Transverse colon (tissue), 4 donors: ENCODE measurements at regions not wholly inside any gene's neighbourhood (a gene's known extent, or its start where the extent isn't known, plus 50 kb on each side); places are given as distances from the start of the nearest gene placed in this dataset.

Source experiments
- DNase-seq: peaks from one replicate; pipeline ENCODE4 v3.0.0-alpha.2; 2019
- H3K27ac ChIP-seq, 4 donors: fragments of 200-600 bp; sonication (generic); 2 replicates each; pipeline ENCODE4 v1.5.1; 2016 to 2018; ENCODE audit warnings: inconsistent platforms in 4 of 4
- H3K27me3 ChIP-seq: fragments of 200-600 bp; sonication (generic); 2 replicates; pipeline ENCODE4 v1.5.1; 2017; ENCODE audit warnings: inconsistent platforms
- H3K36me3 ChIP-seq, 4 donors: fragments of 200-600 bp; sonication (generic); 2 replicates each; pipeline ENCODE4 v1.5.1; 2017 to 2019; ENCODE audit warnings: inconsistent platforms in 4 of 4
- H3K4me1 ChIP-seq, 4 donors: fragments of 200-600 bp; sonication (generic); 2 replicates each; pipeline ENCODE4 v1.5.1; 2017 to 2020; ENCODE audit warnings: inconsistent platforms in 4 of 4
- H3K4me3 ChIP-seq, 4 donors: fragments of 200-600 bp; sonication (generic); 1 replicate in 1 of 4; 2 replicates in 3 of 4; pipeline versions ENCODE4 v1.5.1 to v1.6.1; 2017 to 2019; ENCODE audit warnings: inconsistent platforms in 4 of 4
- H3K9me3 ChIP-seq, 2 donors: fragments of 200-600 bp; sonication (generic); 2 replicates each; pipeline ENCODE4 v1.5.1; 2017 to 2019; ENCODE audit warnings: inconsistent platforms in 2 of 2
- CTCF ChIP-seq, 5 experiments: fragments of 200-600 bp in 3 of 5; fragments of 450-650 bp in 2 of 5; sonication (generic) in 3 of 5; IDR thresholded peaks; 1 replicate in 2 of 5; 2 replicates in 3 of 5; pipeline ENCODE4 v1.5.1; 2016 to 2017; ENCODE audit warnings: antibody characterized with exemption in 5 of 5, inconsistent platforms in 3 of 5, mild to moderate bottlenecking in 2 of 5, moderate library complexity in 1 of 5
- EP300 ChIP-seq: sonication (generic); formaldehyde crosslinking; IDR thresholded peaks from one replicate; pipeline ENCODE4 v1.6.1; 2017; ENCODE audit warnings: antibody characterized with exemption, low read depth
- POLR2A ChIP-seq: fragments of 450-650 bp; IDR thresholded peaks from one replicate; pipeline ENCODE4 v1.6.1; 2016; ENCODE audit warnings: antibody characterized with exemption, mild to moderate bottlenecking, moderate library complexity
- POLR2AphosphoS5 ChIP-seq, 3 donors: sonication (generic); formaldehyde crosslinking; IDR thresholded peaks; one replicate each; pipeline ENCODE4 v1.6.1; 2016; ENCODE audit warnings: antibody characterized with exemption in 3 of 3
- WGBS, 2 donors: methylation state at CpG; one replicate each; pipeline ENCODE4 v1.1.5; 2018; ENCODE audit warnings: low coverage in 1 of 2; 5-methylcytosine and 5-hydroxymethylcytosine counted together
- in situ Hi-C, 4 donors: fragments of 200-750 bp; cut with MboI; loops; one replicate each; pipeline versions ENCODE4 v1.15.0 to v1.15.1; 2017; ENCODE audit warnings: low sequenced_read_pairs in 3 of 4, low pct_ligation_motif_present in 1 of 4, low pct_unique_long_range_greater_than_20kb in 1 of 4
- intact Hi-C: fragments of 100-400 bp; cut with DNase I; formaldehyde crosslinking; loops from one replicate; pipeline ENCODE4 v1.15.1; 2023; ENCODE audit warnings: low total_unique reads

GRCh38 chr11:133742353-133742752, 103.0 kb downstream of the SPATA19 start:
- Histone ChIP-seq H3K9me3 (no peaks in the 10 kb centered on the region), H3K4me3 (no peak overlapping the region), H3K4me1 (no peaks in the 10 kb centered on the region), H3K27me3 (no peaks in the 10 kb centered on the region), H3K27ac (no peak overlapping the region), H3K36me3 (no peaks in the 10 kb centered on the region)
- in situ Hi-C loops: no loop called here
- TF ChIP-seq EP300 (no peak), CTCF (IDR thresholded peaks at IDR 0.05) (no peak), POLR2A (no peak), POLR2AphosphoS5 (IDR thresholded peaks at IDR 0.05) (no peak)
- intact Hi-C loops: no loop called here
- DNase-seq: no peak
- WGBS, 2 donors: 62 to 78% methylated on average over 2 to 3 of the region's 3 CpGs

GRCh38 chr11:133740963-133741362, 104.3 kb downstream of the SPATA19 start:
- in situ Hi-C loops: no loop called here
- DNase-seq: no peak
- 76 to 78% methylated on average over 10 to 12 of the region's 12 CpGs for WGBS, 2 donors

GRCh38 chr11:133739481-133739880, 105.8 kb downstream of the SPATA19 start:
- no peak for DNase-seq
- intact Hi-C loops: no loop called here
- Histone ChIP-seq H3K36me3 (no peaks in the 10 kb centered on the region), H3K9me3 (no peaks in the 10 kb centered on the region), H3K4me1 (no peaks in the 10 kb centered on the region), H3K4me3 (no peak overlapping the region), H3K27me3 (no peaks in the 10 kb centered on the region), H3K27ac (no peak overlapping the region)
- in situ Hi-C loops: no loop called here
- no peak for TF ChIP-seq POLR2AphosphoS5 (IDR thresholded peaks at IDR 0.05)
- no peak for TF ChIP-seq POLR2A
- no peak for TF ChIP-seq CTCF (IDR thresholded peaks at IDR 0.05)
- TF ChIP-seq EP300: no peak

More at GRCh38 chr11:133740963-133741362, 104.3 kb downstream of the SPATA19 start:
- Histone ChIP-seq H3K9me3 (no peaks in the 10 kb centered on the region), H3K36me3 (no peaks in the 10 kb centered on the region), H3K27ac (no peak overlapping the region), H3K4me3 (no peak overlapping the region), H3K27me3 (no peaks in the 10 kb centered on the region), H3K4me1 (no peaks in the 10 kb centered on the region)
- TF ChIP-seq CTCF (IDR thresholded peaks at IDR 0.05): no peak
- no peak for TF ChIP-seq POLR2AphosphoS5 (IDR thresholded peaks at IDR 0.05)
- no peak for TF ChIP-seq POLR2A
- no peak for TF ChIP-seq EP300
- intact Hi-C loops: no loop called here

GRCh38 chr11:133738624-133739023, 106.7 kb downstream of the SPATA19 start:
- TF ChIP-seq EP300 (no peak), CTCF (IDR thresholded peaks at IDR 0.05) (no peak), POLR2AphosphoS5 (IDR thresholded peaks at IDR 0.05) (no peak), POLR2A (no peak)
- DNase-seq: no peak
- no peaks in the 10 kb centered on the region for H3K9me3 ChIP-seq
- H3K4me1 ChIP-seq: no peaks in the 10 kb centered on the region
- no peaks in the 10 kb centered on the region for H3K27me3 ChIP-seq
- 73% methylated on average over 1 of the region's 1 CpG for WGBS, 2 donors
- H3K27ac ChIP-seq: no peak overlapping the region
- intact Hi-C loops (no loop called here), in situ Hi-C loops (no loop called here)
- no peaks in the 10 kb centered on the region for H3K36me3 ChIP-seq
- no peak overlapping the region for H3K4me3 ChIP-seq
